Limb (tissue), 2 donors: ENCODE measurements at regions not wholly inside any gene's neighbourhood (a gene's known extent, or its start where the extent isn't known, plus 50 kb on each side); places are given as distances from the start of the nearest gene placed in this dataset.
A peak's percentile ranks its signal among the peaks of the same experiment; 100 is the strongest.

Experiments used
- DNase-seq, 2 donors: peaks; one replicate each; pipeline ENCODE4 v3.0.0-alpha.2; 2016; ENCODE audit errors: extremely low spot score in 2 of 2

DNA sequence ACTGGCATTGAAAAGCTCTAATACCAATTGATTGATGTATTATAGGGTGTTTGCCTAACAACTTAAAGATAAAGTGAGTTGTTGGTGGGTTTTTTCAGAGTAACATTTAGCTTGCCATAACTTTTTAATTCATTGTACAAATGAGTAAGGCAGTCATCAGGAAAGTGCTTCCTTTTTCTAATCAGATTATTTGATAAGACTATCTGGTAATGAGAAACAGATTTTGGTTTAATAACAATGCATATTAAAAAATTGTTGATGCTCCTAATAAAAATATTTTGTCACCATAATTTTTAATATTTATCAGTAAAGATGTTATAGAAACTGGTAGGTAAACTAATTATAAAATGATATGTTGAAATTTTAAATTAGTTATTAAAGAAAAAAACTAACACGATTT, 51.3 kb downstream of the BLTP1 start:
- no peak for DNase-seq

DNA sequence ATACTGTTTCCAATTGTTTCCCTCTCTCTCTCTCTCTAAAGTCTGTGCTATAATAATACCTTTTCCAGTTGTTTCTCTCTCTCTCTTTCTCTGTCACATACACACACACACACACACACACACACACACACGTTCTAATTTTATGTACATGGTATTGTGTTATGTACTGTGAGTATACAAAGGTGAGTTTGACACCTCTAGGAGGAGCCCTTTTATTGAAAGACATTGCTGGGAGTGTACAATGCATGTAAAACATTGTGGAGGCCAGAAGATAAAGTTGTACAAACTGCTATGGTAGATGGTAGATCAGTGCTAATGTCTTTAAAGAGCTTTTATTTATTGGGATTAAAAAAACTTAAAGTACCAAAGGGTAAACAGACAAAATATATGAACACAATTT, 53.6 kb downstream of the BLTP1 start:
- no peak for DNase-seq

DNA sequence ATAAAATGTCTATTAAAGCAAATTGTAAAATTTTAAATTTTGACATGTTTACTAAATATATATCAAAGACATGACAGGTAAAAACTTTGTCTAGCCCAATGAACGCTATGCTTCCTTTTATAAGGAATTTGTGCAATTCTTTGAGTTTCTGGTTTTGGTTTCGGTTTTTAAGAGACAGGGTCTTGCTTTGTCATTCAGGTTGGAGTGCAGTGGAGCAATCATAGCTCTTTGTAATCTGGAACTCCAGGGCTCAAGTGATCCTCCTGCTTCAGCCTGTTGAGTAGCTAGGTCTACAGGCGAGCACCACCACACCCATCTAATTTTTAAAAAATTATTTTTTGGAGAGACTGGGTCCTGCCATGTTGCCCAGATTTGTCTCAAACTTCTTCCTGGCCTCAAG, 60.7 kb downstream of the BLTP1 start:
- DNase-seq = no peak

DNA sequence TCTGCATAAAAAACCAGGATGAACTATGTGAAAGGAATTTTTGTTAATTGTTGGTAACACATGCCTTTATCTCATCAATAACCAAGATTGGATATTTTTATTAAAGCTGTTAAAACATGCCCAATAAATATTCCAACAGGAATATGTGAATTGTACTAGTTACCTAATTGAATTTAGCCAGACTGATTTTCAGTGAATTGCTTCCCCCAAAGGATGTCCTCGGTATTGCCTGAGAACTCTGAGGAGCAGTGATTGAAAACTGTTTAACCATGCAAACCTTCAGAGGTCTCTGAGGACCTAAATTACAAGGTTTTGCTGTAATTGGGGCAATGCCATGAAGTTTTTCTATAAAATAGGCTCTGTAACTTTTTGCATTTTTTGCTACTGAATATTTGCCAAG, 66.6 kb downstream of the BLTP1 start:
- no peak for DNase-seq

DNA sequence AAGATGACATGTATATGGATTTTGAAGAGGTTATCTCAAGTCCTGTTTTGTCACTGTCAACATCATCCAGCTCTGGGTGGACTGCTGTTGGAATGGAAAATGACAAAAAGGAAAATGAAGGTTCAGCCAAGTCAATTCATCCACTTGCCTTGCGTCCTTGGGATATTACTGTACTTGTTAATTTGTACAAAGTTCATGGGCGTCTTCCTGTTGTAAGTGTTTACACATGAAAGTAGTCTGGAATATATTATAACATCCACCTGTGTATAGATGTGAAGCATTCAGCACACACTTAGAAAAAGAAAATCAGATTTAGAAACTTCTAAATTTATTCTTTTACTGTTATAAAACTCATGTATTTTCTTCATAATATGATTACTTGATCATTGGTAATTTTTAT, 67.2 kb downstream of the BLTP1 start:
- DNase-seq = no peak

DNA sequence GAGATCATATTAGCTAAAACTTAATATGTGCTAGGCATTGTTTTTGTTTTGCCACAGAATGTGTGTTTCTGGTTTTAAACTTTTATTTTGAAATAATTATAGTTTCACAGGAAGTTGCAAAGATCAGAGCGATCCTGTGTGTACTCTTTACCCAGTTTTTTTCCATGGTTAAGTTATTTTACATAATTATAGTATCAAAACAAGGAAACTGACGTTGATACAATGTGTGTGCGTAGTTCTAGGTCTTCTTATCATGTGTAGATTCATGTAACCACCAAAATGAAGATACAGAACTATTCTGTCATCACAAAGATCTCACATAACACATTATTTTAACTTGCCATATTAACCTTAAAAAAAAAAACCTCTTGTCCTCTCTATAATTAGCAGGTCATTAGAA, 69.2 kb downstream of the BLTP1 start:
- DNase-seq = no peak

DNA sequence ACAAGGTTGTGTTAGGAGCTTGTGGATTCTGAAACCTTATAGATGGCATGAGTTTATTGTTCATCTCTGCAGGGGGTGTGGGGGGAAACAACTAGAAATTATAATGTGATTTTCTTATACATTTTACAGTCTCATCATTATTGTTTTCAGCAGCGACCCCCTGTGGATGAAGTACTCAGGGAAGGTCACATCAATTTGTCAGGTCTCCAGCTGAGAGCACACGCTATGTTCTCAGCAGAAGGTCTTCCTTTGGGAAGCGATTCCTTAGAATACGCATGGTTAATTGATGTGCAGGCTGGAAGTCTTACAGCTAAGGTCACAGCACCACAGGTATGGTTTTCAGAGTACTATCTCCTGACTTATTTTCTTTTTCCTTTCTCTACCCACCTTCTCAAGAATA, 72.2 kb downstream of the BLTP1 start:
- DNase-seq = peak; percentile 1 to 26

DNA sequence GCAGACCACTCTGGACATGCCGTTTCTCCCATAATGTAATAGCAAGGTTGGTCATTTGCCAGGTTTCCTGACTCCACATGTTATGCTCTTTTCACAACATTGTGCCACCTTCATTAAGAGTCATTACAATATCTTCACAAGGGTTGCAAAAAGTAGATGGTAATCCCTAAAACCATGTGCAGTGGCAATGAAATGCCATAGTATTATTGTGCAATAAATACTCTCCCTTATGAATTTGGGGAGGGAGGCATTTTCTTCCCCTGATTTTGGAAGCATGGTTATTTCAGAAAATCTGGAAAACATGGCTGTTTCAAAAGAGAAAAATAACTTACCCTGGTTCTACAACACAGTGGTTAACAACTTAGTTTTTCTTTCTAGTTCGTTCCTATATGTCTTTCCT, 75.1 kb downstream of the BLTP1 start:
- no peak for DNase-seq

DNA sequence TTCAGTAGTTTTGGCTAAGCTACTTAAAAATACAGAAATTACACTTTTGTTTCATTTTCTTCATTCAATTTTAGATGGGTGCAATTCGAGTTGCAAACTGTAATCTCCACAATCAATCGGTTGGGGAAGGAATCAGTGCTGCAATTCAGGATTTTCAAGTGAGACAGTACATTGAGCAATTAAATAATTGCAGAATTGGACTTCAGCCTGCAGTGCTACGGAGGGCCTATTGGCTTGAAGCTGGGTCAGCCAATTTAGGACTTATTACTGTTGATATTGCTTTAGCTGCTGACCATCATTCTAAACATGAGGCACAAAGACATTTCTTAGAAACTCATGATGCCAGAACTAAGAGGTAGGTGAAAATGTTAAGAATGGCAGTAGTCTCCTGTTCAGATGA, 77.7 kb downstream of the BLTP1 start:
- DNase-seq = no peak

DNA sequence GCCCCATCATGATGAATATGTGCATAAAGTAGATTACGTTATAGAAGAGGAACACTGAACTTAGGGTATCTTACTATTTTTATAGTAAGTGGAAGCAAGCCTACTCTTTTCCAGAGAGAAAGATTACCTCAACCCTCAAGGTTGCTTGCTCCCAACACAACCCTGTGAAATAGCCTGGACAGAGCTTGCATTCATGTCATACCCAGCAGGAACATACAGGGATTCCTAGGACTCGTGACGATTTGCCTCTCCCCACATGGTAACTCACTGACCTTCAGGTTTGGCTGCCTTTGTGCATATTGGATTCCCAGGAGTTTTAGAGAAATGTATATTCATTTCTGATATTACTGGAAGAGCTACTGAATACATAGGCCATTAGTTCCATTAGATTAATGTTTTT, 80.5 kb downstream of the BLTP1 start:
- no peak for DNase-seq

DNA sequence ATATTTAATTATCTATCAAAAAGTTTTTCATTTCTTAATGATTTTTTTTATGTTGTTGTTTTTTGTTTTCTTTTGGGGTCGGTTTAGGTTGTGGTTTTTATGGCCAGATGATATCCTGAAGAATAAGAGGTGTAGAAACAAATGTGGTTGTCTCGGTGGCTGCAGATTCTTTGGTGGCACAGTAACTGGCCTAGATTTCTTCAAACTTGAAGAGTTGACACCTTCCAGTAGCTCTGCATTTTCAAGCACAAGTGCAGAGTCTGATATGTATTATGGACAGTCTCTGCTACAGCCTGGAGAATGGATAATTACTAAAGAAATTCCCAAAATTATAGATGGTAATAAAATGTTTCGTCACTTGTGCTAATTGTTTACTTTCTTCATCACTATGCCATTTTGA, 82.6 kb downstream of the BLTP1 start:
- DNase-seq = no peak

DNA sequence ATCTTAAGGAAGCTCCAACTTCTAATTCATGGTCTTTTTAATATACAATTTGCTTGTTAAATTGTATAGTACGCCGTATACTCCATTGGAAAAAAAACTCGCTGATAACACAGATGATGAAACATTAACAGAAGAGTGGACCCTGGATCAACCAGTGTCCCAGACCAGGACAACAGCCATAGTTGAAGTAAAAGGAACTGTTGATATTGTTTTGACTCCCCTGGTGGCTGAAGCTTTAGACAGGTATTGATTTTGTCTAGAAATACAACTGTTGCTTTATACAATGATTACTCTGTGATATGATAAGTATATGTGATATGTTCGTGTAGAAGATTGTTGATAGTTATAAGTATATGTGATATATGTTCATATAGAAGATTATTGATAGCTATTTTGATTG, 91.7 kb downstream of the BLTP1 start:
- DNase-seq = no peak

DNA sequence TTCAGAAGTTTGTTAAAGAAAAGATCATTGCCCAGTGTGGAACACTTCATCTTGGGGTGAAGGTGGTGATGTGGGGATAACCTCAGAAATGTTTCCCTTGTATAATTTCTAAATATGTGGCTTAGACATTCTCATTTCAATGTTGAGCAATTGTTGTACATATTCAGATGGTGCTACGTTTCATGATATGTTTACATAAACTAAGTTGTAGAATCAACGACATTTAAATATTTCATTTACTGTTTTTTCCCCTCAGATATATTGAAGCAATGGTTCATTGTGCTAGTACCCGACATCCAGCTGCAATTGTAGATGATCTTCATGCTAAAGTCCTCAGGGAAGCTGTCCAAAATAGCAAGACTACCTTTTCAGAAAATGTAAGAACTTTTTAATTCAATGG, 92.6 kb downstream of the BLTP1 start:
- DNase-seq = no peak

DNA sequence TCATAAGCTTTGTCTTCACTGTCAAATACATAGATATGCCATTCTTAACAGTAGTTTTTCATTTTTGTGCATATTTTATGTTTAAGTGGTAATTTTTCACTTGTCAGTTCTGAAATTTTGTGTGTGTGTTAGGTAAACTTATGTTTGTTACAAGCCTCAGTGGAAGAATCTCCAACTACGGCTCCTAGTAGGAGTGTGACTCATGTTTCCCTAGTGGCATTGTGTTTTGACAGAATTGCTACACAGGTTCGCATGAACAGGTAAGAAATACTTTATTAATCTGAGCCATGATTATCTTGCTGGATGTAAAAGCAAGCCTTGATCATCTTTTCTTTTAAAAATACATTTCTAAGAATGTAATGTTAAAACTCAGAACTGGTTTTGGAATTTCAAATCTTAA, 94.4 kb downstream of the BLTP1 start:
- DNase-seq = no peak

DNA sequence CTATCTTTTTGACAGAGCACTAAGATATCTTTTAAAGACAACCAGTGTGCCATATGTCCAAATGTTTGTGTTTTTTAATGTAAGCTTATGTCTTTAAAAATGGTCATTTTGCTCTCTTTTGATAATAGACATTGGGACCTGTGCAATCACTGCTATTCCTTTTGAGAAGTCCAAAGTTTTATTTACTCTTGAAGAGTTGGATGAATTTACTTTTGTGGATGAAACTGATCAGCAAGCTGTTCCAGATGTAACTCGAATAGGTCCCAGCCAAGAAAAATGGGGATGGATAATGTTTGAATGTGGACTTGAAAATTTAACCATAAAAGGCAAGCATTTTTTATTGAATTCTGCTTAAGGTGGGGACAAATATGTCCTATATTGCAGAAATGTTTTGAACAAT, 97.2 kb downstream of the BLTP1 start:
- DNase-seq = no peak

DNA sequence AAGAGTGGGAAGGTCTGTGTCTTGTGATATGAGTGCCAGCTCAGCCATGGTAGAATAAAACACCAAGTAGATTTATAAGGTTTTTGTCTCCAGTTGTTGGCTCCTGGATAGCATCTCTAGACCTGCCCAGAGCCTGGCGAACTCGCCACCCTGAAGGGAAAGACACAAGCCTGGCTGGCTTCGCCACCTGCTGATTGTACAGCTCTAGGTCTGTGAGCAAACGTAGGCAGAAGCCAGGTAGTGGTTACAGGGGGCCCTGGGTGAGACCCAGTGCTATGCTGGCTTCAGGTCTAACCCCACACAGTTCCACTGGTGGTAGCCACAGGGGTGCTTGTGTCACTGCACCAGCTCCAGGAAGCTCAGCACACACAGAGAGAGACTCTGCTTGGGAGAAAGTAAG, 100.5 kb downstream of the BLTP1 start:
- DNase-seq = no peak

DNA sequence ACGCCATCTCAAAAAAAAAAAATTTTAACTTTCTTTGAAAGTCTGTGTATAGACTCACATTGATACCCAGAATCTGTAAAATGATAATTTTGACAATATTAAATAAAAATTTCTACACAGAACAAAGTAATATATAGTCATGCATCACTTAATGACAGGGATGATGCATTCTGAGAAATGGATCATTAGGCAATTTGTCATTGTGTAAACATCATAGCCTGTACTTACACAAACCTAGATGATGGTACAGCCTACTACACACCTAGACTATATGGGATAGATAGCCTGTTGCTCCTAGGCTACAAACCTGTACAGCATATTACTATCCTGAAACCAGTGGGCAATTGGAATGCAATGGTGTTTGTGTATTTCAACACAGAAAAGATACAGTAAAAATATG, 107.7 kb downstream of the BLTP1 start:
- DNase-seq = no peak

DNA sequence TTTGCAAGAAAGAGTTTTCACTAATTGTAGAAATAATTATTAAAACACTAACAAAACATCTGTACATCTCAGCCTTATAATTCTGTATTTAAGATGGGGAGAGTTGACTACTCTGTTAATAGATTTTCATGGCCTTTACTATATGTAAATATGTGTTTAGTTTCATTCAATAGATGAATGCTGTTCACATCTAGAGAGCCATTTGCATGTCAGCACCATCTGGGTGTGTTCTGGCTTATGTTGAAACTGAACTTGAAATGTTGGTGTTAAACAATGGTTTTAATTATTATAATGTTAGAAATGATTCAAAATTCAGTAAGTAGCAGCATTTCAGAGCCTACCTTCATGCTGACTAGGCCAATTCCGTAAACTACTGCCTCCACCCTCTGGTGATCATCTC, 102.5 kb upstream of the ADAD1 start:
- no peak for DNase-seq

DNA sequence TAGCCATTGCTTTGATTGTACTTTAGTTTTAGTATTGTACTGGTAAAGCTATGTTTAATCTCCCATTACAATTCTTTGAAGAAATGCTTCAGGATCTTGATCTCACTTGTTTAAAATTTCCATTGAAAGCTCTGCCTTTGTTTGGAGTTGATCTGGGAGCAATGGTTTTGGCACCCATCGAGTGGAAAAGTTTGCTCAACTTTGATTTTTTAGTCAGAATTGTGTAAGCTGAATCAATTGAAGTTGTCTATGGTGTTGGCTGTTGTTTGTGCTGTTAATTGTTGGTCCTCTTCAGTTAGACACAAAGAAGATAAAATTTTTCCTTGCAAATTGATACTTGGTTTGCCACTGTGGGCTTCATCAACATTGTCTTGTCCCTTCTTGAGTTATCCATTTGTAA, 99.8 kb upstream of the ADAD1 start:
- DNase-seq = no peak

DNA sequence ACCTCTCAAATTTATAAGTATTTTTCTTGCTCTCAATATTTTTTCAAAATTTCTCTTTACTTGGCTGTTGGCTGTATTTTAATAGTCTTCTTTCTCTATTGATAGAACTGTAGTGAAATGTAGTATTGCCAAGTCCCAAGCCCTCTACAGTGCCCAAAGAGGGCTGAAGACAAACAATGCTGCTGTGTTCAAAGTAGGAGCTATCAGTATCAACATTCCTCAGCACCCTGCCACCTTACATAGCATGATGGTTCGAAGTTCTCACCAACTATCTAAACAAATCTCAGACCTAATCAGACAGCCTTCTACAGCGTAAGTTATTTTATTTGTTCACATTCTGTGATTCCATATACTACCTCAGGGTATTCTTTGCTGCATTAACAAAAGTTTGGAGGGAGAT, 99.1 kb upstream of the ADAD1 start:
- DNase-seq = no peak

DNA sequence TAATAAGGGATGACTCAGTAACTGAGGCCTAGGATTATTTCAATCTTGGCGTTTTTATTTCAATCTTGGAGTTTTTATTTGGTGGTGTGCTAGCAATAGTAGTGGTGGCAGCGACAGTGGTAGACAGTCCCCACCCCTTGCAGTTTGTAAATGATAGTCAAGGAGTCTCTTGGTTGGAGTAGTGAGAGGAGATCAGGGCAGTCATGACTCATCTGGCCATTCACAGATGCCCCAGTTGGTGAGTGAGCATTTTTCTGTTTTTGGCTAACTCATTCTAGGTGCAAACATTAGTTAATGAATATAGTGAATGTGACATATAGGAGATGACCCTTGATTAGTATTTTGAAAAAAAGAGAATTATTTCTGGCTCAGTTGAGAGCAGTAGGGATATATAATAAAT, 93.5 kb upstream of the ADAD1 start:
- no peak for DNase-seq

DNA sequence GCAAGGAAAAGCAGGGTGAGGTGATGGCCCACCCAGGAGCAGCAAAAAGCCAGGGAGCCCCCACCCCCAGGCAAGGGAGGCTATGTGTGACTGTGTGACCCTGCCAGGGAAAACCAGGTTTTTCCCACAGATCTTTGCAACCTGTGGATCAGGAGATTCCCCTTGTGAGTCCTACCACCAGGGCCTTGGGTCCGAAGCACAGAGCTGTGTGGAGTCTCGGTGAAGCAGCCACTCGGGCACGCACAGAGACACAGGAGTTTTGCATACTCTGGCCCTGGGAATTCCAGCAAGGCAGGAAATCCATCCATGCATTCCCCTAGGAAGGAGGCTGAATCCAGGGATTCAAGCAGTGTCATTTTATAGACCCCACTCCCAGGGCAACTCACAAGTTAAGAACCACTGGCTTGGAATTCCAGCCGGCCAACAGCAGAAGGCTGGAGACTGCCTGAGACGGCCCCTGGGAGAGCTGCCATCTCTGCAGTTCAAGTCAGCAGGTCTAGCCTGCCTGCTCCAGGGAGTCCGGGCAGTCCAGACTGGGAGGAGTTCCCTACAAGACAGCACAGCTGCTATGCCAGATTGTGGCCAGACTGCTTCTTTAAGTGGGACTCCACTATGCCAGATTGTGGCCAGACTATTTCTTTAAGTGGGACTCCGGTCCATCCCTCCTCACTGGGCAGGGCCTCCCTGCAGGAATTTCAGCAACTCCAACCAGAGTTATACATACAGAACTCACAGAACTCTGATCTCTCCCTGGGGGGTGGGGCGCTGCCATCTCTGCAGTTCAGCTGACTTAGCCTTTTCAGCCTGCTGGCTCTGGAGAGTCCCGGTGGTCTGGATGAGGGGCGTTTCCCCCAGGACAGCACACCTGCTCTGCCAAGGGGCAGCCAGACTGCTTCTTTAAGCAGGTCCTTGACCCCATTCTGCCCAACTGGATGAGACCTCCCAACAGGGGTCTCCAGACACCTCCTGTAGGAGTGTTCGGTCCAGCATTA, 85.1 kb upstream of the ADAD1 start:
- no peak for DNase-seq

DNA sequence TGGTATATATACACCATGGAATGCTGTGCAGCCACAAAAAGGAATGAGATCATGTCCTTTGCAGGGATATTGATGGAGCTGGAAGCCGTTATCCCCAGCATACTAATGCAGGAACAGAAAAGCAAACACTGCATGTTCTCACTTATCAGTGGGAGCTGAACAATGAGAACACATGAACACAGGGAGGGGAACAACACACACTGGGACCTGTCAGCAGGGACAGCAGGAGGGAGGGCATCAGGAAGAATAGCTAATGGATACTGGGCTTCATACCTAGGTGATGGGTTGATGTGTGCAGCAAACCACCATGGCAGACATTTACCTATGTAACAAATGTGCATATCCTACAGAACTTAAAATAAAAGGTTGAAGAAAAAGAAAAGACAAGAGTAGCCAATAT, 81.1 kb upstream of the ADAD1 start:
- no peak for DNase-seq

DNA sequence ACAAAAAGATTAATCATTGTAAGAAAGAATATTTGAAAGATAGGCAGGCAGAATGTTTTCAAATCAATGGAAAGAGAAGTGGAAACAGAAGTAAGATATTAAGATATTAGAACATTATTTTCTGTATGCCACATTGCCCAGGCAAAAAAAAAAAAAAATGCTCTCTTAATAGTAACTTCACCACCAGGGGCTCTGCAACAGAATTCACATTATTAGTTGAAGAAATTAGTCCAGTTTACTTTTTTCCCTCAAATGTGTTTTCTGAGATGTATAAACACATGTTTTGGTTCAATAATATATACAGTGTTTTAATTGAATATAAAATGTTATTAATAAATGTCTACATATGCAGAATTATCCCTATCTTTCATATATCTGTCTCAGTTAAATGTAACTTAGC, 78.0 kb upstream of the ADAD1 start:
- no peak for DNase-seq
